Prostate gland (tissue), 2 donors: ENCODE measurements at regions not wholly inside any gene's neighbourhood (a gene's known extent, or its start where the extent isn't known, plus 50 kb on each side); places are given as distances from the start of the nearest gene placed in this dataset.

Source experiments
- CTCF ChIP-seq, 4 experiments: fragments of 200-600 bp in 2 of 4; fragments of 450-650 bp in 2 of 4; sonication (generic) in 2 of 4; IDR thresholded peaks; 1 replicate in 3 of 4; 2 replicates in 1 of 4; pipeline ENCODE4 v1.5.1; 2016 to 2019; ENCODE audit warnings: antibody characterized with exemption in 4 of 4, mild to moderate bottlenecking in 2 of 4, moderate library complexity in 2 of 4
- POLR2A ChIP-seq: fragments of 450-650 bp; IDR thresholded peaks from one replicate; pipeline ENCODE4 v1.6.1; 2016; ENCODE audit warnings: antibody characterized with exemption, mild to moderate bottlenecking
- POLR2AphosphoS5 ChIP-seq: sonication (generic); formaldehyde crosslinking; IDR thresholded peaks from one replicate; pipeline ENCODE4 v1.6.1; 2017; ENCODE audit warnings: antibody characterized with exemption

GRCh38 chr11:29352273-29352795 is 664.5 kb downstream of the KCNA4 start:
- TF ChIP-seq POLR2AphosphoS5 = no peak
- no peak for TF ChIP-seq CTCF (IDR thresholded peaks at IDR 0.05)
- TF ChIP-seq POLR2A = no peak
